ENCODE measurements at regions not wholly inside any gene's neighbourhood (a gene's known extent, or its start where the extent isn't known, plus 50 kb on each side); places are given as distances from the start of the nearest gene placed in this dataset.

DNA sequence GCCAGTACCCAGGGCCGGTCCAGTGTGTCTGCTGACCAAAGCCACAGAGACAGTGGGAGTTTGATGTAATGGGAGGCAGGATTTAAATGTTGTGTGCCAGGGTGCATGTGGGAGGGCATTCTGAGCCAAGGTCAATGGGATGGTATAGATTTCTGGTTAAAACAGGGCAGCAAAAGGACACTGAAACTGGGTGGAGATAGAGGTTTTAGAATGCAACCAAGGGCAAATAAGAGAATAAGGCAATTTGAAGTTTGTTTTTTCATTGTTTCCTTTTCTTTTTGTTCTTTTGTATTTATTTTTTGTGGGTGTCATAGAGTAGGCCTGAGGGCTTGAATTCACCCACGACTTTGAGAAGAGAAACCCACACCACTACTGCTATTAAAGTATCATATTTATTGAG, 65.5 kb upstream of the CLINT1 start:
- no peak for DNase-seq

GRCh38 chr5:157923765-157924164, 64.8 kb upstream of the CLINT1 start:
- DNase-seq: no peak

- DNase-seq: no peak
These were observed 63.1 kb upstream of the CLINT1 start for GRCh38 chr5:157922026-157922425.

DNA sequence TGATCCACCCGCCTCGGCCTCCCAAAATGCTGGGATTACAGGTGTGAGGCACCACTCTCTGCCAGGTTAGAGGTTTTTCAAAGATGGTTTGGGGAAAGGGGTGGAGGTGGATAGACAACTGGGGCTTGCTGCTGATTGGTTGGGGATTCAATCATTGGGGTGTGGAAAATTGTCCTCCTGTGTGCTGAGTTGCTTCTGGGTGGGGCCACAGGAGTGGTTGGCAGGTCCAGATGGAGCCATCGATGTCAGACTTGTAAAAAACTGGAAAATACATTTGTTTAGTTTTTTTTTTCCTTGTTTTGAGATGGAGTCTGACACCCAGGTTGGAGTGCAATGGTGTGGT, 61.9 kb upstream of the CLINT1 start:
- DNase-seq: no peak

DNA sequence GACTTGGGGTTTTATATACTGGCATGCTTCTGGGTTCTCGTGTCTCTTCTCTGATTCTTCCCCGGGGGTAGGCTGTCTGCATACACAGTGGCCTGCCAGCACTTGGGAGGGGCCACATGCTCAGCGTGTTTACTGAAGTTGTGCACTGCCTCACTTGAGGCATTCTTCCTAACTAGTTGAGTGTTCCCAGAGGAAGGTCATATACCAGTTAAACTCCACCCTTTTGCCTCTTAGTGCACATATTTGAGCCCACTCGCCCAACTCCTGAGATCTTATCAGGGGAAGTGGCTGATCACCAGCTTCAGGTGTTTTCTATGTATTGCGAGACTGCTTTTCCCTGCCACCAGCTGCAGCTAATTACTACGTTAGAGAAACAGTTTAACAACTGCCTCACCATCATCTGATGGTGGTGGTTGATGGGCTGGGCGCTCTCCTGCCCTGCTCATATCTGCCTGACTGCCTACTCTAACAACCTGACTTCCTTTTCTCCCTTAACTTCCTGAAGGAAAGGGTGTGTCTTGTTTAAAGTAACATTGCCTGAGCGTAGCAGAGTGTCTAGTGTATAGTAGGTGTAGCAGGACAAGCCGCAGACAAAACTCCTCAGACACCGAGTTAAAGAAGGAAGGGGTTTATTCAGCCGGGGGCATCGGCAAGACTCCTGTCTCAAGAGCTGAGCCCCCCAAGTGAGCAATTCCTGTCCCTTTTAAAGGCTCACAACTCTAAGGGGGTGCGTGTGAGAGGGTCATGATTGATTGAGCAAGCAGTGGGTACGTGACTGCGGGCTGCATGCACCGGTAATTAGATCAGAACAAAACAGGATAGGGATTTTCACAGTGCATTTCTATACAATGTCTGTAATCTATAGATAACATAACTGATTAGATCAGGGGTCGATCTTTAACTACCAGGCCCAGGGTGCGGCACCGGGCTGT, 60.1 kb upstream of the CLINT1 start:
- no peak for DNase-seq

GRCh38 chr5:157917899-157918809, 59.2 kb upstream of the CLINT1 start:
- peak; percentile 76 to 87 (median 78) for DNase-seq

DNA sequence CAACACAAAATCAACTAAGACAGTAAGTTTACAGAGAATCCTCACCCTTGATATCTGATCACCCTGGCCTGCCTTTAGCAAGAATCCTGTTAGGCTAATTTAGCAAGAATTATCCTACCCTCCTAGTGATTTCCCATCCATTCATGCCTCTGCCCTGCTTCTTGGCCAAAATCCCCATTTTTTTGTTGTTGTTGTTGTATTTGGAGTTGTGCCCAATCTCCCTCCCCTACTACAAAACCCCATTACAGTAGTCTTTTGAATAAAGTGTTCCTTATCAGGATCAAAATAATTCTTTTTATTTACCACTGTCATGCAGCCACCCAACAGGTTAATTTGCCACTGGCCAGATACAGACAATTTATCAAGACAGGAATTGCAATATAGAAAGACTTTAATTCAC, 58.5 kb upstream of the CLINT1 start:
- no peak for DNase-seq

DNA sequence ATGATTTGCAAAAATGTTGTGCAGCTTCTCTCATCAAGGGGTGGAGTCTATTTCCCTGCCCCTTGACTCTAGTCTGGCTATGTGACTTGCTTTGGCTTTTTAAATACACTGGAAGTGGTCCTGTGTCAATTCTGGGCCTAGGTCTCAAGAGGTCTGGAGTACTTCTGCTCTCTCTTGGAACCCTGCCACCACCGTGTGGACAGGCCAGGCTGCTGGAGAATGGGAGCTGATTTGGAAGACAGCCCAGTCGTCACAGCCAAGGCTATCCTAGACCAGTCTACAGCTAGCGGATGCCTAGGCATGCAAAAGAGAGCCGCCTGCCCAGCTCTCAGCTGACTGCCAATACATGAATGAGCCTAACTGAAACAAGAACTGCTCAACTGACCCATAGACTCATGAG, 56.7 kb upstream of the CLINT1 start:
- no peak for DNase-seq

GRCh38 chr5:157914151-157914788, 55.3 kb upstream of the CLINT1 start:
- DNase-seq: no peak

DNA sequence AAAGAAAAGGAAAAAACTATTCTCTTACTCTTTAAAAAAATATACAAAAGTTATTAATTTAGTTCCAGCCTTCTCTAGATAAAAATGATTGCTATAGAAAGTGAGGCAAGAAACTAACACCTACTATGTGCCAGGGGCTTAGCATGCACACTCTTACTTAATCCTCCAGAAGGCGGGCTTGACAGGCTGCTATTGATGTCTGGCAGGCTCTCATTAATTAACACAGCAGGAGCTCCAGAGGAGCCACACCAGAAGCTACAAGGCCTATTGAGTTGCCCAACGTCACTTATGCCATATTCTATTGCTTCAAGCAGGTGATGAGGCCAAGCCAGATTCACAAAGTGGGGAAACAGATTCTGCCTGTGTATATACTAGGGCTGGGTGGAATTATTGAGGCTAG, 54.6 kb upstream of the CLINT1 start:
- no peak for DNase-seq

DNA sequence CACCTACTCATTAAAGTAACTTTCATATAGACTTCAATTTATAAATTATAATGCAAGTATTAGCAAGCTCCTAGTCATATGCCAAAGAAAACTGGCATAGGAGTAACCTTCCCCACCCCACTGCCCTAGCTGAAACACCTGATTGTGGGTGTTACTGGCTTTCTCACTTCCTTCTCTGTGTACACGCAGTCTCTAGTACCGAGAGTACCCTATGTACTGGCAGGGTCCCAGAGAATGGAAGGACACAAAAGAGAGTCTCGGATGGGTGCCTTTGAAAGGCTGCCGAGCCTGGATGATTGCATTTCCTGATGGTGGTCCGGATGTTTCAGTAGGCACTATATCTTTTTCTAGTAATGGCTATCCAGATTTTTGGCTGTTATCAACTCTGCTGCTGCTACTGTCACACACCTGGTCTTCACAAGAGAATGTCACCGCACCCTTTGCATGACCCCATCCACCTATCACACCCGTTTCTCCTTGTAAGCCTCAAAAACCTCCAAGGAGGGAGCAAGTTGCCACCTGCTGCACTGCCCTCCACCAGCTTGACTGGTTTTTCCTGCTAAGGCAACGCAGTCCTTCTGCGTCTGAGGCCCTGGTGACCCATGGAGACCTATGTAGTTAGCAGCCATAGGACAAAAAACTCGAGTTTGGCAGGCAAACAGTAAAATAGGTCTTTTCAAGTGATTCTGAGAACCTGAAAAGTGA, 53.8 kb upstream of the CLINT1 start:
- no peak for DNase-seq

DNA sequence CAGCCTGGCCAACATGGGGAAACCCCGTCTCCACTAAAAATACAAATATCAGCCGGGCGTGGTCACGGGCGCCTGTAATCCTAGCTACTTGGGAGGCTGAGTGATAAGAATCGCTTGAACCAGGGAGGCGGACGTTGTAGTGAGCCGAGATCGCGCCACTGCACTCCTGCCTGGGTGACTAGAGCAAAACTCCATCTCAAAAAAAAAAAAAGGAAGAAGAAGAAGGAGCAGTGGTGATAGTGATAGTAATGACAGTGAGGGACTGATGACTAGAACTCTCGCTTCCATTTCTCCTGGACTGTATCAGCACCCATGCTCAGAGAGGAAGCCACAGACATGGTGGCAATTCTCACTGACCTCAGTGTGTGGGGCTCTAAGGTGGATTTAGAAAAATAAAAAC, 52.6 kb upstream of the CLINT1 start:
- no peak for DNase-seq

Data from suppressor macrophage treated with lipopolysaccharide for 1 hour (primary cell).